Activated CD8-positive, alpha-beta memory T cell treated with anti-CD3 and anti-CD28 coated beads for 24 hours (primary cell): ENCODE measurements at regions not wholly inside any gene's neighbourhood (a gene's known extent, or its start where the extent isn't known, plus 50 kb on each side); places are given as distances from the start of the nearest gene placed in this dataset.
"Not testable (repeated sequence)": the region's sequence is repeated elsewhere in the genome, so short reads cannot be mapped to it uniquely, and the experiment has no call there.

Source experiments
- DNase-seq: peaks from one replicate; pipeline ENCODE4 v3.0.0-alpha.2; 2020

- no peak for DNase-seq
Measured at GRCh38 chr20:48374991-48375595, 452.7 kb downstream of the PREX1 start.

GRCh38 chr20:48374031-48374907, 453.5 kb downstream of the PREX1 start:
- not testable (repeated sequence) for DNase-seq

- DNase-seq: no peak
Measured at GRCh38 chr20:48373555-48373934, 454.3 kb downstream of the PREX1 start.

GRCh38 chr20:48372851-48373554, 454.8 kb downstream of the PREX1 start:
- DNase-seq: not testable (repeated sequence)

GRCh38 chr20:48371211-48371610, 456.6 kb downstream of the PREX1 start:
- DNase-seq: no peak

- DNase-seq: not testable (repeated sequence)
Measured at GRCh38 chr20:48368580-48369021, 459.2 kb downstream of the PREX1 start.

- DNase-seq: not testable (repeated sequence)
Measured at GRCh38 chr20:48367541-48368358, 460.0 kb downstream of the PREX1 start.

- no peak for DNase-seq
Measured at GRCh38 chr20:48366230-48366629, 461.6 kb downstream of the PREX1 start.

- DNase-seq: no peak
Measured at GRCh38 chr20:48364688-48365421, 462.9 kb downstream of the PREX1 start.

- DNase-seq: no peak
Measured at GRCh38 chr20:48364055-48364454, 463.7 kb downstream of the PREX1 start.

GRCh38 chr20:48360342-48360975, 467.3 kb downstream of the PREX1 start:
- DNase-seq: no peak

- DNase-seq: no peak
Measured at GRCh38 chr20:48359692-48360341, 468.0 kb downstream of the PREX1 start.

GRCh38 chr20:48359055-48359390, 468.8 kb downstream of the PREX1 start:
- DNase-seq: not testable (repeated sequence)

- no peak for DNase-seq
Measured at GRCh38 chr20:48358176-48359054, 469.4 kb downstream of the PREX1 start.

GRCh38 chr20:48357714-48358113, 470.1 kb downstream of the PREX1 start:
- DNase-seq: no peak

GRCh38 chr20:48354903-48355302, 472.9 kb downstream of the PREX1 start:
- DNase-seq: no peak

GRCh38 chr20:48354320-48354876, 473.4 kb downstream of the PREX1 start:
- DNase-seq: no peak

GRCh38 chr20:48352628-48353027, 475.2 kb downstream of the PREX1 start:
- no peak for DNase-seq

GRCh38 chr20:48352042-48352441, 475.8 kb downstream of the PREX1 start:
- no peak for DNase-seq
